Hindlimb muscle (tissue), 1 donor: ENCODE measurements at regions not wholly inside any gene's neighbourhood (a gene's known extent, or its start where the extent isn't known, plus 50 kb on each side); places are given as distances from the start of the nearest gene placed in this dataset.

ENCODE experiments used
- DNase-seq: peaks from one replicate; pipeline ENCODE4 v3.0.0-alpha.2; 2013

DNA sequence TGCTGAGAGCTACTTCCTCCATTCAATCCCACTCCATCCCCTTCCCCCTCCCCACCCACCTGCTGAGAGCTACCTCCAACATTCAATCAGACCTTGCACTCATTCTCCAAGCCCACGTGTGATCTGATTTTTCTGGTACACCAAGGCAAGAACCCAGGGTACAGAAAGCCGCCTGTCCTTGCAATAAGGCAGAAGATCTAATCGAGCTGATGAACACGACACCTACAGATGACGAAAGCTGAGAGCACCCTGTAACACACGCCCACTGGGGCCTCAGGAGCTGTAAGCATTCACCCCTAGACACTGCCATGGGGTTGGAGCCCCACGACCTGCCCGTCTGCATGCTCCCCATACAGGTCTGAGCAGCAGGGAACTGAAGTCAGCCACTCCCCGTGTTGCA, 58.3 kb downstream of the TRIML1 start:
- no peak for DNase-seq

DNA sequence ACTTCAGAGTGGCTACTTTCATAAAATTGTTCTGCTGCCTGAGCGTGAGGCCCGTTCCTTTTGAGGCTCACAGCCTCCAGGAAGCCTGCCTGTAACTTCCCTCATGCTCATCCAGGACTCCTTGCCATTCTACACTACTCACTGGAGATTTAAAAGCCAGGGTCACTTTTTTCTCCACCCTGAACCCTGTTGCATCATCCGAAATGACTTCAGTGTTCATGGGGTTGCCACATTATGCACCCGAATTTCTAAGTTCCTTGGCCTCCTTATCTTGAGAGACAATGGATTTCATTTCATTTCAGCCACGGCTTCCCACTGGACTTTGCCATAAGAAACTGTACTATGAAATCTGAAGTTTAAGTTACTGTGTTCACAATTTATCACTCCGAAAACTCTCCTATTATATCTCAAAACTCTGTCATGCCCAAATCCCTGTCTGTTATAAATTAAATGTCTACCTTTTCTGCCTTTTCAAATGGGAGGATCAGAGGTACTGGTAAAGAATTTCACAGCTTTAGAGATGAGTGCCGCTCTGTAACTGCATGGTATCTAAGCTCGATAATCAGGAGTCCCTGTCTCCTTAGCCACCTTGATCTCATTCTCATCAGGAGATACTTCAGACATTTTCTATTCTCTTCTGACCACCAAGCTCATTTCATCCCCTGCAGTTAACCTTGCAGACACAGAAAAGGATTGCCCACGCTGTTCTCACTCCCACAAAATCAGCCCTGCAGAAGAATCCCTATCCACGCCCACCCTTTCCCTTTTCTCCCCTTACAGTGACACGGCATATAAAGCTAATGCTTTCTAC, 59.9 kb downstream of the TRIML1 start:
- no peak for DNase-seq

DNA sequence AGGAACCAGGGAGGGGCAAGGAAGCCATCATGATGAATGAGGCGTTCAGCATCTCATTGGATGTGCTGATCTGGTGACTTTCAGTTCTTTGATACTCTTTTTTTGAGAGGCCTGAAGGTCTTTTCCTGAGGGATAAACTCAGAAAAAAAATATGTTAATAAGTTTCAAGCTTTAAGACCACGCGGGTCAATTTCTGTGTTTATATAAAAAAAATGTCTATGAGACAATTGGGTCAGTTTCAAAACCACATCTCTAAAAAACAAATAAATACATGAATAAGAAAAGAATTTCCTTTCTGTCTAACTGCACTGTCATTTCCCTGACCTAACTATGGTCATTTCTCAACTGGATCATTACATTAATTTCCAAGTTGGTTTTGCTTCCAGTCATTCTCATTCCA, 62.6 kb downstream of the TRIML1 start:
- no peak for DNase-seq

DNA sequence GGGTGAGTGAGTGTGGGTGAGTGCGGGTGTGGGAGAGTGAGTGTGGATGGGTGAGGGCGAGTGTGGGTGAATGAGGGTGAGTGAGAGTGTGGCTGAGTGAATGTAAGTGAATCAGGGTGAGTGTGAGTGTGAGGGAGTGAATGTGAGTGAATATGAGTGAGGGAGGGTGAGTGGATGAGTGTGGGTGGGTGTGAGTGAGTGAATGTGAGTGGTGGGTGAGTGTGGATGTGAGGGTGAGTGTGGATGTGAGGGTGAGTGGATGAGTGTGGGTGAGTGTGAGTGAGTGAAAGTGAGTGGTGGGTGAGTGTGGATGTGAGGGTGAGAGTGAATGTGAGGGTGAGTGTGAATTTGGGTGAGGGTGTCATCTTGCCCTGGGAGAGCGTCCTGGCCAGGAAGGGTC, 67.5 kb downstream of the TRIML1 start:
- no peak for DNase-seq

DNA sequence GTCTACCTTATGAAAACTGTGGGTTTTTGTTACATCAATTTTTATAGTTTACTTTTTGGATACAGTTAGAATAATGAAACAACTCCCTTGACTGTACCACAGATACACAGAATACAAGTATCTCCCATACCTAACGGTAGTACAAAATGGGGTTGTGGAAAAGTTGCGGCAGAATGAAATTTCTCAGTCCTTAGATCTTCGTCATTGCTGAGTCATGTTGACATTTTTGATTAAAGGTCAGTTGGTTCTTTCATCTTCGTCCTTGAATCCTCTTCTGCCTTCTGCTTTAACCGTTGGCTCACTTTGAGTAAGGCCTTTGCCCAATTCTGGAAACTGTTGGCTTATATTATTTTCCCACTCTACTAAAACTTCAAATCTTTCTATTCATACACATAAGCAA, 75.6 kb downstream of the TRIML1 start:
- no peak for DNase-seq

DNA sequence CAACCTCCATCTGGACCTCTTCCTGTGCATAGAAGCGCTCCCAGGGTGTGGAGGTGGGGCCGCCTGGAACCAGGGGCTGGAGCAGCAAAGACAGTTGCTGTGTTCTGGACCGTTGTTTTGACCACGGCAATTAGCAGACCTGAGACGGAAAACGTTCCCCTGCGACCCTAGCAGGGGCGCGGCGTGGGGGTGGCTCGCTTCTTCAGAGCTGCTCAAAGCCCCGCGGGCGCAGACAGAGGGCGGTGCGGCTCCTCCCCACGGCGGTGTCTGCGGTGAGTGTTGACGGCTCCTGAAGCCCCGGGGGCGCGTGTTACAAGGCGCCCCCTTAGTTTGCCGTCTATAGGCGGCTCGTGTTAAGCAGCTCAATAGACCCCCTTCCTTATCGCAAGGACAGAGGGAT, 79.2 kb downstream of the TRIML1 start:
- no peak for DNase-seq

DNA sequence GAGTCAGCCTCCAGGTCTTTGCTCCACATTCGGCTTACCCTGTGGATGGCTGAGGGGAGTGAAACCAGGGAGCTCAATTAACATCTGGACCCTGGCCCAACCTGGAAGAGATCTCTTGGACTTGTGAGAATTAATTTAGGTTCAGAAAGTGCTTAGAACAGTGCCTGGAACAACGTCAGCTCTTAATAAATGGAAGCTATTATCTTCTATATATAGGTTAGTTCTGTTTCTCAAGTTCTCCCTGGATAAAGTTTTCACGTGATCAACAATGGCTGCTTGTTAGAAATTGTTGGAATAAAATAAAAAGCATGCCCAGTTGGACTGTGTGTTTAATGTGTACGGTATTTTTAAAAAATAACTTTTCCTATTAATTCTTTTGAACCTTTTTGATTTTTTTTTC, 80.8 kb downstream of the TRIML1 start:
- DNase-seq = no peak

DNA sequence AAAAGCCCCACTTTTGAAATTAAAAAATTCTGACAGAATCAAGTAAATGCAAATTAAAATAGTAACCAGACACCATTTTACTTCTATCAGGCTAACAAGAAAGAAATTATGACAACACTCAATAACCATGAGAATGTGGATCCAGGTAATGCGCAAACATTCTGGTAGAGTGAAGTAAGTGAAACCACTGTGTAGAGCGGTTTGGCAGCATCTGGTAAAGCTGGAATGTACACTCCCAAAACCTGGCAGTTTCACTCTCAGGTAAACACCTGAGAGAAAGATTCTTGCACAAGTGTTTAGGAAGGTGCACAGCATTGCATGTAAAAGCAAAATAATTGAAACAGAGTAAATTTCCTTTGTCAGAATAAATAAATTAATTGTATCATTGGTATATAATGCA, 81.8 kb downstream of the TRIML1 start:
- no peak for DNase-seq

DNA sequence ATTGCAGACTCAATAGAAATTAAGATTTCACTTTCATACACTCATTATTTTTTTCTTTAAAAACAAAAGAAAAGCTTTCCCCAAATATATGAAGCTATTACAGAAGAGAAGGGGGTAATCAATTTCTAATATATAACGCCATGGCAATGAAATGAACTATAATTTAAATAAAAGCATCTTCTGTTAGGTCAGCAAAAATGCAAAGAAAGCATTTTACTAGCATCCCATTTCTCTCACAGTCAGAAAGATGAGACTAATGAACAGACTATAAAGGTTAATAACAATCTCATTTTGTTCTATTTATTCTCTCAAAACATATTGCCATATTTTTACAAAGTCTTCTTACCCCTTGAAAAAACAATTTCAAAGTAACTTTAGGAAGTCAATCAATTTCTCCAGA, 89.0 kb downstream of the TRIML1 start:
- DNase-seq = no peak

DNA sequence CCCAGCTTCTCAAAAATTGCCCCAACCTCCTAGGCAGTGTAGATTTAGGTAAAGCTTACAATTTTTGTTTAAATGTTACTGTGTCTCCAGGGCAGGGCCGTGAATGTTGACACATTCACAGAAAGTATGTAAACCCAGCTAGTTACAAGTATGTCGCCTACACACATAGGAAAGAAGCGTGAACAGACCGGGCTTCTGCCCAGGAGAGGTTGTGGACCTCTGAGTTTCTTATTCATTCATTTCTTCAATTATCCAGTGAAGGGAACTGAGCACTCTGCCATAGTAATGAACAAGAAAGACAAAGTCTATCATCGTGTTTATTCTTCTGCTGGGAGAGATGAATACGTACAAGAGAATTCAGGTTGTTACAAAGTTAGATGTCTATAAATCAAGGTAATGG, 93.2 kb downstream of the TRIML1 start:
- DNase-seq = no peak

DNA sequence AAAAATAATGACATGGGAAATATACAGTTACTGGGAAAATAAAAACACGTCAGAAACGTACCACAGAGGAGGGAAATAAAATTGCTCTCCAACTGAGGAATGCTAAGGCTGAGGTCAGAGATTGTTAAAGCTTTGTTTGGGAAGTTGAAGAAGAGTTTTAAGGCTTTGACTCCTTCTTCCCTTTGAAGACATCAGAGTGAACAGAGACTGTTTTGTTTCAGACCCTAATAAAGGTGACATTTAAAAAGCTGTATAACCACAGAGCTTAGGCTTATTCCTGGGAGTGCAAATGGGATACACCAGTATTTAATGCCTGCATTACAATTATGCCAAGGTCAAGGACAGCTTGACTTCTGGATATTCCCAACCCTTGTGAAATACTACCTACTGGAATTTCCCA, 102.8 kb downstream of the TRIML1 start:
- no peak for DNase-seq

DNA sequence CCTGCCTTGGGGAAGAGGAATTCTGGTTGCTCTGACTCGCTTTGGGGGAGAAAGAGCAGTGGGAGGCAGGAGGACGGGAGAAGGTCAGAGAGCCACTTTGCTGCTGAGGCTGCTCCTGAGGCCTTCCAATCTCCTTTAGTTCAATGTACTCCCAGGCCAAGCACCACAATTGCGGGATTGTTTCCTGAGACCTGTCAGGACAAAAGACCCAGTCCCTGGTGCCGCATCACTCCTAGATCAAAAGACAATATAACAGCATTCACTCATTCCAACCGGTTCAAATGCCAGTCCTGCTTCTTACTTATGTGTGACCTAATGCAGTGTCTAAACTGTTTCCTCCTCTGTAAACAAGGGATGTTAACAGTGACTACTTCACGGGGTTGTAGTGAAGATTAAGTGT, 106.4 kb downstream of the TRIML1 start:
- DNase-seq = no peak

DNA sequence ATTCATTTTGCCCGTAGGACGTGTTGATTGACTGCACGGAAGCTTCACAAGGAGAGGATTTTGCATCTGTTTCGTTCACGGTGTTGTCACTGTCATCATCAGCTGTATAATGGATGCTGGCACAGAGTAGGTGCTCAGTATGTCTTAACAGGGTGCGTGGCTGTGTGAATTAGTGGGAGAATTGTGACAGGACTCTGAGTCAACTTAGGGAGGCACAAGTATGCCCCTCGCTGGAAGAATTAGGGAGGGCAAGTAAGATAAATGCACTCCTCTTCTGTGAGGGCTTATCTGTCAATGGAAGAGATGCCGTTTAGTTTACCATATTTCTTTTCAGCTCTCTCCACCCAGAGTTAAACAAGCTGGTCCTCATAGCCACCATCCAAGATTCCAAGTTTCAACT, 107.2 kb downstream of the TRIML1 start:
- no peak for DNase-seq

DNA sequence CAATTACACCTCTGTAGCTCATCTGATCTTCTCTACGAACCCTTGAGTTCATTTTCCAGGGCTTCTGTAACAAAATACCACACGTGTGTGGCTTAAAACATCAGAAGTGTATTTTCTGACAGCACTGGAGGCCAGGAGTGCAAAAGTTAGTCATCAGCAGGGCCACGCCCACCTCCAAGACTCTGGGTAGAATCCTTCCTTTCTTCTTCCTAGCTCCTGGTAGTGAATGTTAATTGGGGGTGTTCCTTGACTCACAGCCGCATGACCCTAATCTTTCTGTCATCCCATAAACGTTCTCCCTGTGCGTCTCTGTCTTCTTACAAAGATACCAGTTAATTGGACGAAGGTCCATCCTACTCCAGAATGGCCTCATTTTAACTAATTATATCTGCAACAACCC, 115.0 kb downstream of the TRIML1 start:
- no peak for DNase-seq

DNA sequence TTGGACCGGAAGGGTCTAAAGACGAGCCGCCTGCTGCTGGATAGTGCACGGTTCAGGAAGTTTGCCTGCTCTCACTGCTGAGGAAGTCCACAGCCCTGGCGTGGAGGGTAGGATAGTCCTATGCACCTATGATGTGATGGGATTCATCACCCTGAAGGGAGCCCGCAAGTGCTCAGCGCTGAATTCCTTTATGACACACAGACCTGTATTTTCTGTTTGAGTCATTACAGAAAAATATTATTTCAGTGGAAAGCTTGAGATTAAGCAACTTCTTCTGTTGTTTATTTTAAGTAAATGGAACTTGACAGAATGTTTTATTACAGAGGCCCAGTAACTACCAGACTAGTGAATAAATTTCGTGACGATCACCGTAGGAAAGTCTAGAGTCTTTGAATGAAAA, 123.2 kb downstream of the TRIML1 start:
- DNase-seq = no peak

DNA sequence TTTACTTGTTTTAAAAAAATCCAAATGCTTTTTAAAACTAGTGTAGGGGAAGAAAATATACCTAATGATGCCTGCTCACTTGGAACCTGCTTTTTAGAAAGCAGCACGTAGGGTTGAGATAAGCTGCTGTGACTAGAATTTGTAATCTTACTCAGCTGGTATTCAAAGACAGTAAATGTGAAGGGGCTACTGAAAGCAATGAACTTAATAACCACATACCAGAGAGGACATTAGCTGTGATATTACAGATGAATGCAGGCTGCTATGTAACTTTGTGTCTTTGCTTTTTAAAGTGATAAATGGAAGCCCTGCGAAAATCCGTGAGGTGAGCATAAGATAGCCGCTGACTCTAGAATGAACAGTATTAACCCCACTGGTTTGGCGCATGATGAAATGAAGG, 124.1 kb downstream of the TRIML1 start:
- DNase-seq = no peak

DNA sequence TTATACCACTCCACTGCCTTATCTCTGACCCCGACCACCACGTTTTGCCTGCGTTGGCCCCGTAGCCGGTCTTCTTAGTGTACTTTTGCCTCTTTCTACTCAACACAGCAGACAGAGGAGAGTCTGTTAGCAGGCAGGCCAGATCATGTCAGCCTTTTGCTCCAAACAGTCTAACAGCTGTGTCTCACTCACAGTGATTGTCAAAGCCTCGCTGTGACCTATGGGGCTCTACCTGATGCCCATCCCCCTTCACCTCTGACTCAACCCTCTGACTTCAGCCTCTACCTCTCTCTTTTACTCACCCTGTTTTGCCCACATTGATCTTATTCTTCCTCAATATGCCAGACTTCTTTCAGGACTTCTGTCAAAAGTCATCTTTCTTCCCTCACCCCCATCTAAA, 127.1 kb downstream of the TRIML1 start:
- no peak for DNase-seq

DNA sequence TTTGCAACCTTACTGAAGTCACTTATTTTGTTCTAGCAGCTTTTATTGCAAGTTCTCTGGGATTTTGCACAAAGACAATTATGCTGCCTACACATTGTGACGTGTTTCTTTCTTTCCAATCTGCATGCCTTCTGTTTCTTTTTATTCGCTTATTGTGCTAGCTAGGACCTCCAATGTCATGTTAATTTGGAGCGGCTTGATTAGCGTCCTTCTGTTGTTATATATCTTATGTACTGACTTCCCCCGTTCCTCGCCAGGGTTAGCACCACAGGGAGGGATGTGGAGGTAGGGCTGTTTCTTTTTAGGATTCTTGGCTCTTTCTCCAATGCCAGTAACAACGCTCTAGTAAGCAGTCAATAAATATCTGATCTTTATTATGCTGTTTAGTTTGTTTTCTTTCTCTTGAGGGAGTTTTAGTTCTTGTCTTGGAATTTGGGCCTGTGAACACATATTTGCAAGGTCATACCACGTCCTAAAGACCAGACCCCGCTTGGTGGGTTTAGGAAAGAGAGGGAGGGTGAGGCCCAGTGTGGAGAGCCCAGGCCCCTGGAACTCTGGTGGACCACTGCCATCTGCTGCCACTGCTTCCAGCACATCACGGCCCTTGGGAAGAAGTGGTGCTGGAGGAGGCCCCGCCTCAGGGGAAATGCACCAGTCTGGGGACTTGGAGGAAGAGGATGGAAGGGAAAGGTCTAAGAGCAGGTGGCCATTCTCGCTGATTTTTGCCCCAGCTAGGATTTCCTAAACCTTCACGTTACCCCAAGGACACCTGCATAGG, 129.1 kb downstream of the TRIML1 start:
- no peak for DNase-seq

DNA sequence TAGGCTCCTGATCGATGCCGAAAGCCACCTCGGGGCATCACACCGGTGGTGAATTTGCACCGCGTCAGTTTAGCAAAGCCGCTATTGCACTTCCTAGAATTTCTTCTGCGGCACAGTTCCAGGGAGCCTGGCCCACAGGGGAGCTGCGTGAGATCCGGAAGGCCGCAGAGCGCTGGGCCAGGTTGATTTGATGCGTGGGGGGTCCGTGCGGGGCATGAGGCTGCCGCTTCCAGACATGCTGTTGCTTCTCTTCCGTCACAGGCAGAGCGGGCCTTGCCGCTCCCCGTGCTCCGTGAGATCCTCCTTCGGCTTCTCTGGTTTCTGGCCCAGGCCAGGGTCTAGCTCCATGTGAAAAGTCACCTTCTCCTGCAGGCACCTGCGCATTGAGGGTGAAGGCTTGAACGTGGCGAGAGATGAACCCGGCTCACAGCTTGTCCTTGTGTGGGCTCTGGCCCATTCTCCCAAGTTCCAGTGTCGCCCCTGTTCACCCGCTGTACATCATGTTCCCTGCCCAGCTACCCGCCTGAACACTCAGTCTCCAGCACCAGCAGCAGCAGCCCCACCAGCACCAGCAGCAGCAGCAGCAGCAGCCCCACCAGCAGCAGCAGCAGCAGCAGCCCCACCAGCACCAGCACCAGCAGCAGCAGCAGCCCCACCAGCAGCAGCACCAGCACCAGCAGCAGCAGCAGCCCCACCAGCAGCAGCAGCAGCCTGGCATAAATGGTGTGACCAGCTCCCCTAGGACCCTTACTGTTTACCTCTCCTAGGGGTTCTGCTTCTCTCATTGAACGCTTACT, 131.2 kb downstream of the TRIML1 start:
- no peak for DNase-seq

DNA sequence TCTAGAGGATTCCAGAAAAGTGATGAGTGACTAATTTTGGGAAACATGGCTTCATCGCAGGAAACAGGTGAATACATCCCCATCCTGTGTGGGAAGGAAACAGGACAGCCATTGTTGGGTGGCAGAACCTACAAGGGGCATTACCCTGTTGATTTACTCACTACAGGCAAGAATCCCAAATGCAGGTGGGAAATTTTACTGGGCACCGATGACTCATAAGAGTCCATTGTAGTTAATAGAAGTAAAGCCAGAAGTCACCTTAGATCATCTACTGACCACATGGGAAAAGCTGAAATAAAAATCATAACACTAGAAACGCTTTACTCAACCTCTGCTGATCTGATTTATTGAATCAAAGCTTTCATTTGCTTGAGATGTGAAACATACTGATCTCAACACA, 136.4 kb downstream of the TRIML1 start:
- no peak for DNase-seq

DNA sequence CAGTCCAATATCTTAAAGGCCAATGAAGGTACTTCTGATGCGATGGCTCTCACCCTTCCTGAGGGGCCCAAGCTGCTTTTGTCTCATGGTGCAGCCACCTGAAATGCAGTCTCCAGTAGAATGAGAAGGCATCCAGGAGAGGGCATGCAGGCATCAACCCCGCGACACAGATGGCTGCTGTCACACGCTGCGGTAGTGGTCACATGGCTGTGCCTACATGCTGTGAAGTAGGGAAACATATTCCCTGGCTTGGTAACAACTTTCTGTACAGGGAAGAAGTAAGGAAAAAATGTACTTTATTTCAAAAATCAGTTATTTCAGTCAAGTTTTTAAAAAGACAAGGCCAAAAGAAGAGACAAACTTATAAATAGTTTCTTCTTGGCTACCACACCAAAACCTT, 139.9 kb downstream of the TRIML1 start:
- no peak for DNase-seq

DNA sequence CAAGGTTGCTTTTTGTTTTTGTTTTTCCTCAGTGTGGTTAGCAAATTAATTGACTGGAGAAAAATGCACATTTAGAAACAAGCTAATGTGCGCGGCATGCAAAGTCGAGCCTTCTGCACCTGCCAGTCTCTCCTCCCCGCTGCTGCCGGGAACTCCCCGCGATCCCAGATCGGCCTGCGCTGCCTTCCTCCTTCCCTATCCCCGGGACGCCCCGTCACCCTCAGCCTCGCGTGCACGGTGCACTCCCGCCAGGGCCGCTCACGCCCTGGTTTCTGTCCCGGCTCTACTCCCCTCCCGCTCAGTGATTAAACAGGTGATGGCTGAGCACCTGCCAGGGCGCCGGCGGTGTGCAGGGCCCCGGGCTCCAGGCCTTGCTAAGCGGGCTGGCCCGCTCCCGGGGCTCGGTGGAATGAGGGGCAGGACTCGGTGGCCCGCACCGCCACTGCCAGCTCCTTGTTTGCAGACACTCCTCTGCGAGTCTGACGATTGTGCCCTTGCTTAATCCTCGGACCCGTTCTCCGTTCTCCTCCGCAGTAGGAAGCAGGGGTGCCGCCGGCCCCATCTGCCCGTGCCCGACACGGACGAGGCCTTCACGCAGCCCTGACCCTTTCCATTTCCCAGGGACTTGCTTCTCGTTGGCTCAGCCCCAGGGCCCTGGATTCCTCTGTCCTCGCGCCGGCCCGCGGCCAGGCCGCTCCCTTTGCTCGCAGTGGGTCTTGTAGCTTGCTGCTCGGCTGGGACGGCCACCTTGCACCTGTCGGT, 143.4 kb downstream of the TRIML1 start:
- DNase-seq = peak; percentile 19
